ENCODE measurements at regions not wholly inside any gene's neighbourhood (a gene's known extent, or its start where the extent isn't known, plus 50 kb on each side); places are given as distances from the start of the nearest gene placed in this dataset.

DNA sequence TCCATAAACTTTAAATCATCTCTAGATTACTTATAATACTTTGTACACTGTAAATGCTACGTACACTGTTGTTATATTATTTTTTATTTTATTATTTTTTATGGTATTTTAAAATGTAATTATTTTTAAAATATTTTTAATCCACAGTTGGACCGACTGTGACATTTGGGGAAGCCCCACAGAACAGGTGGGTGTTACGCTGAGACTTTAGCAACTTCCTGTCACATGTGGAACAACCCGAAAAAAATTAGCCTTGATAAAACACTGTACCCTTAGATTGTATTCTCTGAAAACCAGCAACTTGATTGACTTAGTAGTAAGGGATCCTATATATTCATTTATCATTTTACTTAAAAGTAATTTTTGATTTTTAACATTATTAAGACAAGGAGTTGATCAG, 1755.7 kb upstream of the SEL1L start:
- TF ChIP-seq POLR2AphosphoS5 (IDR thresholded peaks at IDR 0.05; ENCODE audit: low read depth, low read length) (no peak), TAF1 (IDR thresholded peaks at IDR 0.05; ENCODE audit: borderline replicate concordance, insufficient read depth, low read length) (no peak), SIN3A (IDR thresholded peaks at IDR 0.05; ENCODE audit: borderline replicate concordance, insufficient read depth, low read length) (no peak), FOXP2 (optimal IDR thresholded peaks at IDR 0.05; ENCODE audit: borderline replicate concordance, extremely low read depth, extremely low read length, insufficient read depth) (no peak)
- TF ChIP-seq, protein P1, sequence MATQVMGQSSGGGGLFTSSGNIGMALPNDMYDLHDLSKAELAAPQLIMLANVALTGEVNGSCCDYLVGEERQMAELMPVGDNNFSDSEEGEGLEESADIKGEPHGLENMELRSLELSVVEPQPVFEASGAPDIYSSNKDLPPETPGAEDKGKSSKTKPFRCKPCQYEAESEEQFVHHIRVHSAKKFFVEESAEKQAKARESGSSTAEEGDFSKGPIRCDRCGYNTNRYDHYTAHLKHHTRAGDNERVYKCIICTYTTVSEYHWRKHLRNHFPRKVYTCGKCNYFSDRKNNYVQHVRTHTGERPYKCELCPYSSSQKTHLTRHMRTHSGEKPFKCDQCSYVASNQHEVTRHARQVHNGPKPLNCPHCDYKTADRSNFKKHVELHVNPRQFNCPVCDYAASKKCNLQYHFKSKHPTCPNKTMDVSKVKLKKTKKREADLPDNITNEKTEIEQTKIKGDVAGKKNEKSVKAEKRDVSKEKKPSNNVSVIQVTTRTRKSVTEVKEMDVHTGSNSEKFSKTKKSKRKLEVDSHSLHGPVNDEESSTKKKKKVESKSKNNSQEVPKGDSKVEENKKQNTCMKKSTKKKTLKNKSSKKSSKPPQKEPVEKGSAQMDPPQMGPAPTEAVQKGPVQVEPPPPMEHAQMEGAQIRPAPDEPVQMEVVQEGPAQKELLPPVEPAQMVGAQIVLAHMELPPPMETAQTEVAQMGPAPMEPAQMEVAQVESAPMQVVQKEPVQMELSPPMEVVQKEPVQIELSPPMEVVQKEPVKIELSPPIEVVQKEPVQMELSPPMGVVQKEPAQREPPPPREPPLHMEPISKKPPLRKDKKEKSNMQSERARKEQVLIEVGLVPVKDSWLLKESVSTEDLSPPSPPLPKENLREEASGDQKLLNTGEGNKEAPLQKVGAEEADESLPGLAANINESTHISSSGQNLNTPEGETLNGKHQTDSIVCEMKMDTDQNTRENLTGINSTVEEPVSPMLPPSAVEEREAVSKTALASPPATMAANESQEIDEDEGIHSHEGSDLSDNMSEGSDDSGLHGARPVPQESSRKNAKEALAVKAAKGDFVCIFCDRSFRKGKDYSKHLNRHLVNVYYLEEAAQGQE (IDR thresholded peaks at IDR 0.05; ENCODE audit: insufficient read depth in 1 of 2, low read depth in 2 of 2, low read length in 2 of 2) = no peak
